Neural cell (in vitro differentiated cells): ENCODE measurements at regions not wholly inside any gene's neighbourhood (a gene's known extent, or its start where the extent isn't known, plus 50 kb on each side); places are given as distances from the start of the nearest gene placed in this dataset.

Source experiments
- H2AFZ ChIP-seq: fragments of 200-600, 300-800 bp; sonication (generic), shearing (Covaris generic); 2 replicates; pipeline ENCODE4 v1.6.0; 2014; ENCODE audit warnings: low read depth, mild to moderate bottlenecking, antibody characterized with exemption, low read length, moderate library complexity
- H3F3A ChIP-seq: fragments of 200-600 bp; shearing (Covaris generic); 2 replicates; pipeline ENCODE4 v1.6.1; 2016; ENCODE audit warnings: mild to moderate bottlenecking, moderate library complexity, mixed read lengths, antibody characterized with exemption, low read length; ENCODE audit not compliant: insufficient read depth, poor library complexity, severe bottlenecking
- H3K27ac ChIP-seq: fragments of 200-600, 300-800 bp; sonication (generic), shearing (Covaris generic); 2 replicates; pipeline ENCODE4 v1.5.1; 2014; ENCODE audit warnings: mild to moderate bottlenecking, low read length, moderate library complexity
- H3K27me3 ChIP-seq: fragments of 300-800, 200-600 bp; sonication (generic), shearing (Covaris generic); 2 replicates; pipeline ENCODE4 v1.6.0; 2014; ENCODE audit warnings: mild to moderate bottlenecking, low read depth, low read length, moderate library complexity; ENCODE audit not compliant: insufficient read depth
- H3K36me3 ChIP-seq: fragments of 300-800, 200-600 bp; sonication (generic), shearing (Covaris generic); 2 replicates; pipeline ENCODE4 v1.5.1; 2014; ENCODE audit warnings: mild to moderate bottlenecking, antibody characterized with exemption, low read length, moderate library complexity; ENCODE audit not compliant: insufficient read depth
- H3K4me2 ChIP-seq: fragments of 300-800, 200-600 bp; sonication (generic), shearing (Covaris generic); 2 replicates; pipeline ENCODE4 v1.6.0; 2014; ENCODE audit warnings: mild to moderate bottlenecking, low read length
- H3K4me3 ChIP-seq: fragments of 300-800, 200-600 bp; sonication (generic), shearing (Covaris generic); 2 replicates; pipeline ENCODE4 v1.5.1; 2014; ENCODE audit warnings: mild to moderate bottlenecking, low read length, moderate library complexity
- H3K79me2 ChIP-seq: fragments of 200-600 bp; shearing (Covaris generic); replicated peaks from 2 replicates; pipeline ENCODE4 v1.6.0; 2014; ENCODE audit warnings: mild to moderate bottlenecking, low read length, moderate library complexity; ENCODE audit not compliant: insufficient read depth
- H3K9ac ChIP-seq: fragments of 300-800, 200-600 bp; sonication (generic), shearing (Covaris generic); 2 replicates; pipeline ENCODE4 v1.6.1; 2016; ENCODE audit warnings: mild to moderate bottlenecking, low read length, mixed read lengths
- H3K9me2 ChIP-seq: fragments of 200-600 bp; shearing (Covaris generic); 2 replicates; pipeline ENCODE4 v1.6.1; 2016; ENCODE audit warnings: mild to moderate bottlenecking, low read length, mixed read lengths; ENCODE audit not compliant: insufficient read depth
- H3K9me3 ChIP-seq: fragments of 200-600, 300-800 bp; sonication (generic), shearing (Covaris generic); 2 replicates; pipeline ENCODE4 v1.6.1; 2016; ENCODE audit warnings: mild to moderate bottlenecking, mixed run types, low read length, moderate library complexity, mixed read lengths
- H4K20me1 ChIP-seq: fragments of 200-600 bp; shearing (Covaris generic); 2 replicates; pipeline ENCODE4 v1.6.1; 2016; ENCODE audit warnings: mild to moderate bottlenecking, mixed run types; ENCODE audit not compliant: insufficient read depth
- CTCF ChIP-seq: fragments of 450-650 bp; IDR thresholded peaks from 2 replicates; pipeline ENCODE4 v1.5.1; 2014; ENCODE audit warnings: antibody characterized with exemption, mild to moderate bottlenecking, moderate library complexity; ENCODE audit not compliant: poor library complexity, severe bottlenecking
- EP300 ChIP-seq: fragments of 450-650 bp; conservative IDR thresholded peaks from 2 replicates; pipeline ENCODE4 v1.6.1; 2014; ENCODE audit warnings: antibody characterized with exemption, mild to moderate bottlenecking, moderate library complexity; ENCODE audit not compliant: poor library complexity, severe bottlenecking
- EZH2 ChIP-seq: fragments of 200-600, 300-800 bp; shearing (Covaris generic), sonication (generic); IDR thresholded peaks from 2 replicates; pipeline ENCODE4 v1.6.1; 2014; ENCODE audit warnings: antibody characterized with exemption, low read length, borderline replicate concordance, mild to moderate bottlenecking; ENCODE audit not compliant: insufficient read depth, poor library complexity, severe bottlenecking
- MXI1 ChIP-seq: fragments of 450-650 bp; conservative IDR thresholded peaks from 2 replicates; pipeline ENCODE4 v1.6.1; 2014; ENCODE audit warnings: antibody characterized with exemption, mild to moderate bottlenecking; ENCODE audit not compliant: poor library complexity, severe bottlenecking
- POLR2AphosphoS5 ChIP-seq: IDR thresholded peaks from 2 replicates; pipeline ENCODE4 v1.6.1; 2012
- RAD21 ChIP-seq: fragments of 450-650 bp; conservative IDR thresholded peaks from 2 replicates; pipeline ENCODE4 v1.6.1; 2014; ENCODE audit warnings: antibody characterized with exemption, mild to moderate bottlenecking, moderate library complexity
- SMC3 ChIP-seq: fragments of 450-650 bp; conservative IDR thresholded peaks from 2 replicates; pipeline ENCODE4 v1.6.1; 2014; ENCODE audit warnings: antibody characterized with exemption, mild to moderate bottlenecking, moderate library complexity; ENCODE audit not compliant: poor library complexity
- TAF1 ChIP-seq: IDR thresholded peaks from 2 replicates; pipeline ENCODE4 v1.6.1; 2012; ENCODE audit warnings: low read depth
- TF ChIP-seq, protein P1 (sequence below): IDR thresholded peaks from 2 replicates; pipeline ENCODE4 v1.6.1; 2012; ENCODE audit warnings: borderline replicate concordance

DNA sequence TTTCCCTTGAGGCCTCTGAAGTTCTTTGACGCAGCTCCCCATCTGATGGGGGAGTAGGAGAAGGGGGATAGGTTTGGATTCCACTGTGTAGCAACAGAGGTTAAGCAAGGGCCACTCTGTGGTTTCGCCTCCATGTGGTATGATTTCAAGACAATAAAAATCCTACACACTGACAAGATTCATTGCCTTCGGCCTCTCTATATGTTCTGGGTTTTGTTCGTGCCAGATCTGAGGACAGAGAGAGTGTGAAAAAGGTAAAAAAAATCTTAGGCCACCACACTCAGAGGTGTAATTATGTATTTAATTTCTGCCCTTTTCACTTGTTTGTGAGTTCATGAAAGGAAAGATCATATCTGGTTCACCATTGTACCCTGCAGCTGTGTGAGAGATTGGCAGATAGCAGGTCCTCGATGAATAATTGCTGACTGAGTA is 715.2 kb upstream of the ZNF608 start:
- Histone ChIP-seq H4K20me1 (no peaks in the 10 kb centered on the region), H3K4me2 (no peak overlapping the region), H3K4me3 (no peak overlapping the region), H2AFZ (no peak overlapping the region), H3F3A (no peaks in the 10 kb centered on the region), H3K27me3 (no peaks in the 10 kb centered on the region), H3K9ac (no peak overlapping the region), H3K27ac (no peak overlapping the region), H3K9me2 (no peaks in the 10 kb centered on the region), H3K79me2 (no peaks in the 10 kb centered on the region), H3K9me3 (no peaks in the 10 kb centered on the region), H3K36me3 (no peaks in the 10 kb centered on the region)
- TF ChIP-seq, protein P1, sequence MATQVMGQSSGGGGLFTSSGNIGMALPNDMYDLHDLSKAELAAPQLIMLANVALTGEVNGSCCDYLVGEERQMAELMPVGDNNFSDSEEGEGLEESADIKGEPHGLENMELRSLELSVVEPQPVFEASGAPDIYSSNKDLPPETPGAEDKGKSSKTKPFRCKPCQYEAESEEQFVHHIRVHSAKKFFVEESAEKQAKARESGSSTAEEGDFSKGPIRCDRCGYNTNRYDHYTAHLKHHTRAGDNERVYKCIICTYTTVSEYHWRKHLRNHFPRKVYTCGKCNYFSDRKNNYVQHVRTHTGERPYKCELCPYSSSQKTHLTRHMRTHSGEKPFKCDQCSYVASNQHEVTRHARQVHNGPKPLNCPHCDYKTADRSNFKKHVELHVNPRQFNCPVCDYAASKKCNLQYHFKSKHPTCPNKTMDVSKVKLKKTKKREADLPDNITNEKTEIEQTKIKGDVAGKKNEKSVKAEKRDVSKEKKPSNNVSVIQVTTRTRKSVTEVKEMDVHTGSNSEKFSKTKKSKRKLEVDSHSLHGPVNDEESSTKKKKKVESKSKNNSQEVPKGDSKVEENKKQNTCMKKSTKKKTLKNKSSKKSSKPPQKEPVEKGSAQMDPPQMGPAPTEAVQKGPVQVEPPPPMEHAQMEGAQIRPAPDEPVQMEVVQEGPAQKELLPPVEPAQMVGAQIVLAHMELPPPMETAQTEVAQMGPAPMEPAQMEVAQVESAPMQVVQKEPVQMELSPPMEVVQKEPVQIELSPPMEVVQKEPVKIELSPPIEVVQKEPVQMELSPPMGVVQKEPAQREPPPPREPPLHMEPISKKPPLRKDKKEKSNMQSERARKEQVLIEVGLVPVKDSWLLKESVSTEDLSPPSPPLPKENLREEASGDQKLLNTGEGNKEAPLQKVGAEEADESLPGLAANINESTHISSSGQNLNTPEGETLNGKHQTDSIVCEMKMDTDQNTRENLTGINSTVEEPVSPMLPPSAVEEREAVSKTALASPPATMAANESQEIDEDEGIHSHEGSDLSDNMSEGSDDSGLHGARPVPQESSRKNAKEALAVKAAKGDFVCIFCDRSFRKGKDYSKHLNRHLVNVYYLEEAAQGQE = no peak
- TF ChIP-seq TAF1 (no peak), MXI1 (no peak), EZH2 (no peak), RAD21 (no peak), SMC3 (no peak), EP300 (no peak), POLR2AphosphoS5 (no peak), CTCF (no peak)

DNA sequence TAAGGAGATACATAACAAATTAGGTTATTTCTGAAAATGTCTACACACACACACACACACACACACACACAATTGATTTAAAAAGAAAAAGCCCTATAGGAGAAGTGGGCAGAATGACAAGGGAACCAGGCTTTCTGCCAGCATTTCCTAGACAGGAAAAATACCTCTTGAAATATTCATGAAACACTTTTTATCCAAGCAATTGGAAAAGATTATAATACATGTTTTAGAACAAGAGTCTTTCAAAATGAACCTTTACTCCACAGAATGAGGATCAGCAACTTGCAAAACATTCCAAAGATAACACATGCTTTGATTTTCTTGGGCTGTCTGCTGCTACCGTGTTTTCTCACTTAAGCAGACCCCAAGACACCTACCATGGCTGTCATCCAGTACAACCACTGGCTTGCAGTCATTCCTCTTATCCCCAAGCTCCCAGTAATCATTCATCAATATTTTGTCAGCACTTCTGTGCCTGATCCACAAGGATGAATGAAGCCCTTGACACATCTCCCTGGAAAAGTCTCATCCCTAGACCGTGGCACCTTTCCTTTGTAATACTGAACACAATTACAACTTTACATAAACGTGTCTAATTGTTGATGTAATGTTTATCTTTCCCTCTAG is 717.1 kb upstream of the ZNF608 start:
- no peaks in the 10 kb centered on the region for H4K20me1 ChIP-seq
- TF ChIP-seq POLR2AphosphoS5 = peak; percentile 64
- TF ChIP-seq EP300 = peak; percentile 73
- TF ChIP-seq SMC3 = peak; percentile 23
- TF ChIP-seq RAD21 = no peak
- TF ChIP-seq, protein P1 = peak; percentile 98
- H3K79me2 ChIP-seq = no peaks in the 10 kb centered on the region
- H3K9ac ChIP-seq = no peak overlapping the region
- H2AFZ ChIP-seq = no peak overlapping the region
- no peaks in the 10 kb centered on the region for H3K9me3 ChIP-seq
- H3K27me3 ChIP-seq = no peaks in the 10 kb centered on the region
- H3F3A ChIP-seq = no peaks in the 10 kb centered on the region
- H3K27ac ChIP-seq = no peak overlapping the region
- no peaks in the 10 kb centered on the region for H3K36me3 ChIP-seq
- no peaks in the 10 kb centered on the region for H3K9me2 ChIP-seq
- H3K4me3 ChIP-seq = no peak overlapping the region
- H3K4me2 ChIP-seq = peak overlapping the region; percentile 43
